HG03039 (cell line): ENCODE measurements at regions not wholly inside any gene's neighbourhood (a gene's known extent, or its start where the extent isn't known, plus 50 kb on each side); places are given as distances from the start of the nearest gene placed in this dataset.
"Not testable (repeated sequence)": the region's sequence is repeated elsewhere in the genome, so short reads cannot be mapped to it uniquely, and the experiment has no call there.

Experiments used
- ATAC-seq: cut with Tn5 transposase; IDR thresholded peaks from one replicate; pipeline ENCODE4 v1.9.1; 2021; ENCODE audit warnings: mild to moderate bottlenecking, moderate library complexity; ENCODE audit not compliant: unreplicated experiment

- ATAC-seq: no peak
Measured at GRCh38 chr6:15935661-15936060, 193.2 kb upstream of the MYLIP start.

DNA sequence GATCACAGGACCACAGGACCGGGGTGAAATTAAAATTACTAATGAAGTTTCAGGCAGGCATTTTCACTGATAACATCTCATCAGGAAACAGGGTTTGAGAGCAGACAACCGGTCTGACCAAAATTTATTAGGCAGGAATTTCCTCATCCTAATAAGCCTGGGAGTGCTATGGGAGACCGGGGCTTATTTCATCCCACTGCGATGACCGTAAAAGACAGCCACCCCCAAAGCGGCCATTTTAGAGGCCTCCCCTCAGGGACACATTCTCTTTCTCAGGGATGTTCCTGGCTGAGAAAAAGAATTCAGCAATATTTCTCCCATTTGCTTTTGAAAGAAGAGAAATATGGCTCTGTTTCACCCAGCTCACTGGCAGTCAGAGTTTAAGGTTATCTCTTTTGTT, 197.2 kb upstream of the MYLIP start:
- ATAC-seq: not testable (repeated sequence)

DNA sequence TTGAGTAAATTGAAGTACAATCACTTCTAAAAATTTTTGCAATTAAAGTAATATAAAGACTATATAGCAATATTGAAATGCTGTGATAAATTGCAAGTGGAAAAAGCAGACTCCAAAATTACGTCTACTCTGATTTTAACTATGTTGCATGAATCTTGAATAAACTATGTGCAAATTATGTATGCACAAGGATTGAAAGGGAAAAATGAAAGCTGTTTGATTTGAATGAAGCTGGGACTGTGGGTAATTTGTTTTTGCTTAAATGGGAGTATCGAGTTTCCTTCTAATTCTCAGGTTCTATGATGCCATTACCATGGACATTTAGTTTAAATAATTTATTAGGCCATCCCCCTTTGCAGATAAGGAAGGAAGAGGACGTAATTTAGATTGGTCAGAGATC, 198.7 kb upstream of the MYLIP start:
- no peak for ATAC-seq

DNA sequence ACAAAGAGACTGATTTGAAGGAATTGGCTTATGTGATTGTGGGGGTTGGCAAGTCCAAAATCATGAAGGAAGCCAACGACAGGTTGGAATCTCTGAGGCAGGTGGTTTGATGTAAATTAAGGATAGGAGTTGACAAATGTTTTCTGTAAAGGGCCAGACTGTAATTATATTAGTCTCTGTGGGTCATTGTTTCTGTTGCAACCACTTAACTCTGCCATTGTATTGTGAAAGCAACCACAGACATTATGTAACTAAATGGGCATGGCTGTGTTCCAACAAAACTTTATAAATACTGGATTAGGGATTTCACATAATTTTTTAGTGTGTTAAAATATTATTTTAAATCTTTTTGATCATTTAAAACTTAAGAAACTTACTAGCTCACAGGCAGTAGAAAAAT, 199.2 kb upstream of the MYLIP start:
- no peak for ATAC-seq

DNA sequence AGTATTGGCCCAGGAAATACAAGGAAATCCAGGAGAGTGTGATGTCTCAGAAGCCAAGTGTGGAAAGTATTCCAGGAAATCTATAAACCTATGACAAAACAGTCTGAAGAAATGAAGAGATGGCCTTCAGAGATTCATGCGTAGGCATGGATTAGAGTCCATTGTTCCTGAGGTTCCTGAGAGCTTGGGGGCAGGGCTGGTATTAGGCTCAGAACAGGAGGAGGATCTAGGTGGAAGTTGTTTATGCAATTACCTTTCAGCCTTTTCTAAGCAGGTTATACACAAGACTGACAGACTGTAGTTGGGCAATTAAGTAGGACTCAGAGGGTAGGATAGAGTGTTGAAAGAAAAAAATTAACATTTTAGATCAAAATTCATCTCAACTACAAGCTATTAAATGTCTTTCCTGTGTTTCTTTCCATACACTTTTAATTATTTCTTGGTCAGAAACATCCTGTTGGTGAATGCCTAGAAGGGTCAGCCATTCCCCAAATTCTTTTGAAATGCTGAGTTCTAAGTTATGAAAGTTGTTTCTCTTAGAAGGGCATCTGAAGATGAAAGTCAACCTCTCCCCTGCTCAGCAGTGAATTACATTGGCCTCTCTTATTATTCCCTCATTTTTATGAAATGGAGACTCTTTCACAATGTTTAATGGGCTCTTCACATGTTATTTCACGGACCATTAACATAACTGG, 201.2 kb upstream of the MYLIP start:
- ATAC-seq: no peak

DNA sequence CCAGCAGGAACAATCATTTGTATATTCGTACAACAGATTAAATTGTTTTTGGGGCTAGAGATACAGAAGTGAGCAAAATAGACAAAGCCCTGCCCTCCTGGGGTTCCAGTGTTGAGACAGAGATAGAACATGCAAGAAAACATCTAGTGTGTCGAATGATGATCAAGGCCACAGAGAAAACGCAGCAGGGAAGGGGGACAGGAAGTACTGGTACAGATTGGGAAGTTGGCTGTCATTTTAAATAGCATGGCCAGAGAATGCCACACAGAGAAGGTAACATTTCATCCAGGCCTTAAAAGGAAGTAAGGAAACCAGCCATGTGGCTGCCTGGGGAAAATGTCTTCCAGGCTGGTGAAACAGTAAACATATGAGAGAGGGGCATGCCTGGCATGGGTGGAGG, 202.6 kb upstream of the MYLIP start:
- ATAC-seq: no peak

DNA sequence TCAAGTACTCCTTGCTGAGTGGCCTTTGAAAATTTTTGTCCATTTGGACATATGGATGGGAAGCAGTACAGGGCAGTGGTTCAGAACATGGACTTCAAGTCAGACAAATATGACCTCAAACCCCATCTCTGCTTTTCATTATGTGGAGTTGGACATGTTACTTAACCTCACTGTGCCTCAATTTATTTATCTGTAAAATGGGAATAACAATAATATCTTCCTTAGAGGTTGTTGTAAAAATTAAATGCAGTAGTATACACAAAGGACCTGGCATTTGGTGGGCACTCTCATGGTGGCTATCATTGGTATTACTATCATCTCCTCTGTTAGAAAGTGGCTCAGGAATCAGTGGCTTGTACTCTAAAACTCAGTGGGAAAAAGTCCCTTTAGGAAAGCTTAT, 204.0 kb upstream of the MYLIP start:
- no peak for ATAC-seq

GRCh38 chr6:15922510-15923250, 206.2 kb upstream of the MYLIP start:
- ATAC-seq: no peak

DNA sequence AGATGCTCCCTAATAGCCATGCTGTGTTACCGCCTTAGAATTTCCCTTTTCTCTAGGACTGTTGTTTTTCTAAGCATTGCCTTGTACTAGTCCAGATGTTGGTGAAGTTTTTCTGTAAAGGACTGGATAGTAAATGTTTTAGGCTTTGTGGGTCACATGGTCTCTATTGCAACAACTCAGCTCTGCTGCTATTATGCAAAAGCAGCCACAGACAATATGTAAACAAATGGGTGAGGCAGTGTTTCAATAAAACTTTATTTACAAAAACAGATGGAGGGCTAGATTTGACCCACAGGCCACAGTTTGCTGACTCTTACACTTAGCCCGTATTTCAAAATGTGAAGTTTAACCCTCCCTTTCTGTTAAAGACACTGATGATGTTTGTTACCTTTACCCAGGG, 207.6 kb upstream of the MYLIP start:
- ATAC-seq: no peak

DNA sequence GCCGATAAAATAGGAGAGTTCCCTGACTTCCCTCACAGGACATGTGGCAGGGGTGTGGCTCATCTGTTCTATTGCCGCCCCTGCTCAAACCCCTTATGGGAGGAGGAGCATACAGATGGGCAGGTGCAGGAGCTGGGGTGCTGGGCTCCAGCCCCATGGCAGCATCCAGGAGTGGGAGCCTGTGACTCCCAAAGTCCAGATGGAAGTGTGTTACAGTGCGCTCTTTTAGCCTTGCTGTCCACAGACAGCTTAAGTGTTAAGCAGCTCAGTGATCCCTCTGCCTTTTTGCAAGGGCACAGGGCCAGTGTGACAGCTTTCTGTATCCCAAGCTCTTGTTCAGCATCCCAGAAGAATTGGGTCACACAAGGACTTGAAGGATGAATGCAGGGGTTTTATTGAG, 212.3 kb upstream of the MYLIP start:
- no peak for ATAC-seq

DNA sequence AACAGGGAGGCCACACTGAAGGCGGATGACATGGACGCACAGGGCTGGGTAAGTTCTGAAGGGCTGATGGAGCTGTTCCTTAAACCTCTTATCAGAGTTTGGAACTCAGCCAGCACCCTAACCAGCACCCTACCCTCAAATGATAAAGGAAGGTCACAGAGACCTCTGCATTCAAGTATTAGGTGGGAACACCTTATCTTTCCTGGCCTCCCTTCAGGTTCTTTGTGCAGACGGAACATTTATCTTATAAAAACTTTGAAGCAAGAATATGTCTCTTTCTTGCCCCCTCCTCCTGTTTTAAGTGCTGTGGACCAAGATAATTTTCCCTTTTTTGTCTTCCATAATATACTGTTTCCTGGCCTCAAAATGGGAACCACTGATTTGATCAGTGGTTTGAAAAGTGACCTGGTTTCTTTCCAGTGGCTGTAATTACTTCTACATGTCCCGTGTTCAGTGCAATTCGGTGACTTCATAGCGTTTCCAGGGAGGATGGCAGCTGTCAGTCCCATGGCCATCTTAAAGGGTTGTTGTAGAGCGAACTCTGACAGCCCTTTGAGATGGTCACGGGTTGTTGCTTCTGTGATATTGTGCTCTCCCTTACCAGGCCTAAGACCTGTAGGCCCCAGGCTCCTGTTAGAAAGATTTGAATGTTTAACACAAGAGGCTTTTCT, 213.2 kb upstream of the MYLIP start:
- ATAC-seq: no peak

- no peak for ATAC-seq
Measured at GRCh38 chr6:15914553-15914952, 214.3 kb upstream of the MYLIP start.

DNA sequence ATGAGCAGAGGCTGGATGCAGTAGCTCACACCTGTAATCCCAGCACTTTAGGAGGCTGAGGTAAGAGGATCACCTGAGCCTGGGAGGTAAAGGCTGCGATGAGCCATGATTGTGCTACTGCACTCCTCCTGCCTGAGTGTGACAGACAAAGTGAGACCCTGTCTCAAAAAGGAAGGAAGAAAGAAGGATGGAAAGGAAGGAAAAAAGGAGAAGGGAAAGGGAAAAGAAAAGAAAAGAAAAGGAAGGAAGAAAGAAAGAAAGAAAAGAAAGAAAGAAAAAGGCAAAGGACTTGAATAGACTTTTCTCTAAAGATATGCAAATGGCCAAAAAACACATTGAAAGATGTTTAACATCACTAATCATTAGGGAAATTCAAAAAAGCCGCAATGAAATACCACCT, 215.3 kb upstream of the MYLIP start:
- no peak for ATAC-seq

GRCh38 chr6:15912505-15913400, 216.1 kb upstream of the MYLIP start:
- ATAC-seq: no peak

GRCh38 chr6:15911753-15912504, 217.0 kb upstream of the MYLIP start:
- no peak for ATAC-seq

DNA sequence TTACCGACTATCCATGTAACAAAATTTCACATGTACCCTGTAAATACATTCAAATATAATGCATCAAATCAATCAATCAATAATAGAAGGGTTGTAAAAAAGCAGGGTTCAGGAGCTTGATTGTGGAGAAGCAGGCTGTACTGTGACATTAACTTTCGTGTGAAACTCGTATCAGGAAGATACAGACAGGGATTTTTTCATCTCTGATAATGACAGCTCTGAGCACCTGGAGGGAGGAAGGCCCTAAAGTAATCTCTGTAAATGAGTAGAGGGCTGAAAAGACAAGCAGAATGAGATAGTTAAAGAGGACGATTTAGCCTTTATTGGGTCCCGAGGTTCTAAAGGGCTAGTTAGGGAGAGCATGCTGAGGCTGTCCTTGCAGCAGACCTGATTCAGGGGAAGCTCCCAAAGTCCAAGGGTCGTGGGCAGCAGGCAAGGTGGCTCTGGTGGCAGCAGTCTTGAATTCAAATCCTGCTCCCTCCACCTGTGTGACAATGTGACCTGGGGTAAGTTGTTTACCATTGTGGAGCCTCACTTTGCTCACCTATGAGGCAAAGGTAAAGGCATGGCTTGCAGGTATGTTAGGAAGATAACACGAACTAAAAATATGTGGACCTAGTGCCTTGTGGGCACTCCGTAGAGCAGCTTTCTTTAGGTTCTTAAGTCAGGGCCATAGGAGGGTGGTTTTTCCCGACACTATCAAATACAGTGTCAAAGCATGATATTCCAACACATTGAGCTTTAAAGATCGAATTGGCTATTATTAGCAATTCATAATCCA, 219.4 kb upstream of the MYLIP start:
- ATAC-seq: no peak

GRCh38 chr6:15908871-15909270, 220.0 kb upstream of the MYLIP start:
- ATAC-seq: no peak

DNA sequence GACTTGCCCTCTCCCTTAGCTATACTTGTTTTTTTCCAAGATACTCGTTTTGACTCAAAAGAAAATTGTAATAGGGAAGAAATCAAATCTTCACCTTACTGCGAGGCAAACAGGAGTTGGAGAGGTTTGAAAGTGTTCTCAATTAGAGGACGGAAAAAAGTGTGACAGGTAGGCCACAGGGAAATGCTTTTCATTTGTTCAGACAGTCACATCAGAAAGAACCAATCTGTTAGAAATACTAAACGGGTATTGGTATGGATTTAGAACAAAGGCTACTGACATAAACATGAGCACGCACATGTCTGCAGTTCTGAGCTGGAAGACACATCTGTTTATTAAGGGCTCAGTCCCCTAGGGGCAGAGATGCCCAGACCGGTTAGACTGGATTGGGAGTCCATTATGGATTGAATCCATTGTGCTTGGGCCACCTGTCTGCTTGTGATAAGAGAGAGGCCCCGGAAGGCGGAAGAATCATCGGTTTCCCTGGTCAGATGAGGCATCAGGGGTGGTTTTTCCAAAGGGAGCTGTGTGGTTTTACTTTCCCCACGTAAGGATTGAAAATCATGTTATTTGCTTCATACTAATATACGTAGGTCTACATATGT, 220.9 kb upstream of the MYLIP start:
- ATAC-seq: no peak

- not testable (repeated sequence) for ATAC-seq
Measured at GRCh38 chr6:15907220-15907913, 221.5 kb upstream of the MYLIP start.
